ENCODE measurements at regions not wholly inside any gene's neighbourhood (a gene's known extent, or its start where the extent isn't known, plus 50 kb on each side); places are given as distances from the start of the nearest gene placed in this dataset.

DNA sequence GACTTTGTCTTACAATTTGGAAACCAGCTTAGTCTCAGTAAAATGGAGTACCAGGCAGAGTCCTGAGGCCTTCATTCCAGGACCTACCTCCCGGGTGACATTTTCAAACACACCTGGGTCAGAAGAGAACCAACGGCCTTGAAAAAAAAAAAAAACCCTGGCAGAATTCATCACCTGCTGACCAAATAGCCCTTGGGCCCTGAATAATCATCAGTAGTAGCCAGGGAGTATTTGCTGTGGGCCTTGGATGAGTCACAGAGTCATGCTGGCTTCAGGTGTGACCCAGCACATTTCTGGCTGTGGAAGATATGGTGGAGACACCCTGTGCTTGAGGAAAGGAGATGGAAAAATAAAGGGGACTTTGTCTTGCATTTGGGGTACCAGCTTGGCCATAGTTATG lies 92.2 kb downstream of the LPAR4 start:
- no peak for TF ChIP-seq JUND (IDR thresholded peaks at IDR 0.05; ENCODE audit: low read length)
- no peak for TF ChIP-seq BACH1 (IDR thresholded peaks at IDR 0.05; ENCODE audit: low read length)
- TF ChIP-seq RAD21 (IDR thresholded peaks at IDR 0.05 in 1 of 2, conservative IDR thresholded peaks at IDR 0.05 in 1 of 2; ENCODE audit: low read depth in 2 of 2, low read length in 2 of 2): no peak
- no peak for TF ChIP-seq SRF (IDR thresholded peaks at IDR 0.05; ENCODE audit: low read depth, low read length)
- TF ChIP-seq, protein P1, sequence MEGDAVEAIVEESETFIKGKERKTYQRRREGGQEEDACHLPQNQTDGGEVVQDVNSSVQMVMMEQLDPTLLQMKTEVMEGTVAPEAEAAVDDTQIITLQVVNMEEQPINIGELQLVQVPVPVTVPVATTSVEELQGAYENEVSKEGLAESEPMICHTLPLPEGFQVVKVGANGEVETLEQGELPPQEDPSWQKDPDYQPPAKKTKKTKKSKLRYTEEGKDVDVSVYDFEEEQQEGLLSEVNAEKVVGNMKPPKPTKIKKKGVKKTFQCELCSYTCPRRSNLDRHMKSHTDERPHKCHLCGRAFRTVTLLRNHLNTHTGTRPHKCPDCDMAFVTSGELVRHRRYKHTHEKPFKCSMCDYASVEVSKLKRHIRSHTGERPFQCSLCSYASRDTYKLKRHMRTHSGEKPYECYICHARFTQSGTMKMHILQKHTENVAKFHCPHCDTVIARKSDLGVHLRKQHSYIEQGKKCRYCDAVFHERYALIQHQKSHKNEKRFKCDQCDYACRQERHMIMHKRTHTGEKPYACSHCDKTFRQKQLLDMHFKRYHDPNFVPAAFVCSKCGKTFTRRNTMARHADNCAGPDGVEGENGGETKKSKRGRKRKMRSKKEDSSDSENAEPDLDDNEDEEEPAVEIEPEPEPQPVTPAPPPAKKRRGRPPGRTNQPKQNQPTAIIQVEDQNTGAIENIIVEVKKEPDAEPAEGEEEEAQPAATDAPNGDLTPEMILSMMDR (IDR thresholded peaks at IDR 0.05; ENCODE audit: control extremely low read depth in 1 of 3, insufficient read depth in 1 of 3, low read depth in 1 of 3, low read length in 3 of 3): no peak
- no peak for TF ChIP-seq POLR2A (IDR thresholded peaks at IDR 0.05; ENCODE audit: control extremely low read depth in 1 of 2, low read depth in 2 of 2, low read length in 2 of 2)
- TF ChIP-seq TAF1 (IDR thresholded peaks at IDR 0.05; ENCODE audit: low read depth, low read length): no peak
- TF ChIP-seq EP300 (IDR thresholded peaks at IDR 0.05; ENCODE audit: borderline replicate concordance in 1 of 2, low read depth in 2 of 2, low read length in 2 of 2): no peak
- TF ChIP-seq POLR2AphosphoS5 (IDR thresholded peaks at IDR 0.05; ENCODE audit: low read depth, low read length): no peak
- no peak for TF ChIP-seq RFX5 (IDR thresholded peaks at IDR 0.05; ENCODE audit: borderline replicate concordance, low read depth, low read length)
- TF ChIP-seq KDM5A (IDR thresholded peaks at IDR 0.05; ENCODE audit: low read length): no peak
- no peak for TF ChIP-seq EZH2 (IDR thresholded peaks at IDR 0.05; ENCODE audit: low read depth, low read length, severe bottlenecking)
- TF ChIP-seq SP1 (IDR thresholded peaks at IDR 0.05; ENCODE audit: low read depth, low read length): no peak
- TF ChIP-seq, protein P2, sequence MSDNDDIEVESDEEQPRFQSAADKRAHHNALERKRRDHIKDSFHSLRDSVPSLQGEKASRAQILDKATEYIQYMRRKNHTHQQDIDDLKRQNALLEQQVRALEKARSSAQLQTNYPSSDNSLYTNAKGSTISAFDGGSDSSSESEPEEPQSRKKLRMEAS (IDR thresholded peaks at IDR 0.05): no peak

All from H1 (cell line).